Neural cell (in vitro differentiated cells): ENCODE measurements at regions not wholly inside any gene's neighbourhood (a gene's known extent, or its start where the extent isn't known, plus 50 kb on each side); places are given as distances from the start of the nearest gene placed in this dataset.

Experiments
- H2AFZ ChIP-seq: fragments of 200-600, 300-800 bp; sonication (generic), shearing (Covaris generic); 2 replicates; pipeline ENCODE4 v1.6.0; 2014; ENCODE audit warnings: low read depth, mild to moderate bottlenecking, antibody characterized with exemption, low read length, moderate library complexity
- H3F3A ChIP-seq: fragments of 200-600 bp; shearing (Covaris generic); 2 replicates; pipeline ENCODE4 v1.6.1; 2016; ENCODE audit warnings: mild to moderate bottlenecking, moderate library complexity, mixed read lengths, antibody characterized with exemption, low read length; ENCODE audit not compliant: insufficient read depth, poor library complexity, severe bottlenecking
- H3K27ac ChIP-seq: fragments of 200-600, 300-800 bp; sonication (generic), shearing (Covaris generic); 2 replicates; pipeline ENCODE4 v1.5.1; 2014; ENCODE audit warnings: mild to moderate bottlenecking, low read length, moderate library complexity
- H3K27me3 ChIP-seq: fragments of 300-800, 200-600 bp; sonication (generic), shearing (Covaris generic); 2 replicates; pipeline ENCODE4 v1.6.0; 2014; ENCODE audit warnings: mild to moderate bottlenecking, low read depth, low read length, moderate library complexity; ENCODE audit not compliant: insufficient read depth
- H3K36me3 ChIP-seq: fragments of 300-800, 200-600 bp; sonication (generic), shearing (Covaris generic); 2 replicates; pipeline ENCODE4 v1.5.1; 2014; ENCODE audit warnings: mild to moderate bottlenecking, antibody characterized with exemption, low read length, moderate library complexity; ENCODE audit not compliant: insufficient read depth
- H3K4me2 ChIP-seq: fragments of 300-800, 200-600 bp; sonication (generic), shearing (Covaris generic); 2 replicates; pipeline ENCODE4 v1.6.0; 2014; ENCODE audit warnings: mild to moderate bottlenecking, low read length
- H3K4me3 ChIP-seq: fragments of 300-800, 200-600 bp; sonication (generic), shearing (Covaris generic); 2 replicates; pipeline ENCODE4 v1.5.1; 2014; ENCODE audit warnings: mild to moderate bottlenecking, low read length, moderate library complexity
- H3K79me2 ChIP-seq: fragments of 200-600 bp; shearing (Covaris generic); replicated peaks from 2 replicates; pipeline ENCODE4 v1.6.0; 2014; ENCODE audit warnings: mild to moderate bottlenecking, low read length, moderate library complexity; ENCODE audit not compliant: insufficient read depth
- H3K9ac ChIP-seq: fragments of 300-800, 200-600 bp; sonication (generic), shearing (Covaris generic); 2 replicates; pipeline ENCODE4 v1.6.1; 2016; ENCODE audit warnings: mild to moderate bottlenecking, low read length, mixed read lengths
- H3K9me2 ChIP-seq: fragments of 200-600 bp; shearing (Covaris generic); 2 replicates; pipeline ENCODE4 v1.6.1; 2016; ENCODE audit warnings: mild to moderate bottlenecking, low read length, mixed read lengths; ENCODE audit not compliant: insufficient read depth
- H3K9me3 ChIP-seq: fragments of 200-600, 300-800 bp; sonication (generic), shearing (Covaris generic); 2 replicates; pipeline ENCODE4 v1.6.1; 2016; ENCODE audit warnings: mild to moderate bottlenecking, mixed run types, low read length, moderate library complexity, mixed read lengths
- H4K20me1 ChIP-seq: fragments of 200-600 bp; shearing (Covaris generic); 2 replicates; pipeline ENCODE4 v1.6.1; 2016; ENCODE audit warnings: mild to moderate bottlenecking, mixed run types; ENCODE audit not compliant: insufficient read depth
- EP300 ChIP-seq: fragments of 450-650 bp; conservative IDR thresholded peaks from 2 replicates; pipeline ENCODE4 v1.6.1; 2014; ENCODE audit warnings: antibody characterized with exemption, mild to moderate bottlenecking, moderate library complexity; ENCODE audit not compliant: poor library complexity, severe bottlenecking
- EZH2 ChIP-seq: fragments of 200-600, 300-800 bp; shearing (Covaris generic), sonication (generic); IDR thresholded peaks from 2 replicates; pipeline ENCODE4 v1.6.1; 2014; ENCODE audit warnings: antibody characterized with exemption, low read length, borderline replicate concordance, mild to moderate bottlenecking; ENCODE audit not compliant: insufficient read depth, poor library complexity, severe bottlenecking
- MXI1 ChIP-seq: fragments of 450-650 bp; conservative IDR thresholded peaks from 2 replicates; pipeline ENCODE4 v1.6.1; 2014; ENCODE audit warnings: antibody characterized with exemption, mild to moderate bottlenecking; ENCODE audit not compliant: poor library complexity, severe bottlenecking
- POLR2AphosphoS5 ChIP-seq: IDR thresholded peaks from 2 replicates; pipeline ENCODE4 v1.6.1; 2012
- RAD21 ChIP-seq: fragments of 450-650 bp; conservative IDR thresholded peaks from 2 replicates; pipeline ENCODE4 v1.6.1; 2014; ENCODE audit warnings: antibody characterized with exemption, mild to moderate bottlenecking, moderate library complexity
- SMC3 ChIP-seq: fragments of 450-650 bp; conservative IDR thresholded peaks from 2 replicates; pipeline ENCODE4 v1.6.1; 2014; ENCODE audit warnings: antibody characterized with exemption, mild to moderate bottlenecking, moderate library complexity; ENCODE audit not compliant: poor library complexity
- TAF1 ChIP-seq: IDR thresholded peaks from 2 replicates; pipeline ENCODE4 v1.6.1; 2012; ENCODE audit warnings: low read depth
- TF ChIP-seq, protein P1 (sequence below): fragments of 450-650 bp; IDR thresholded peaks from 2 replicates; pipeline ENCODE4 v1.5.1; 2014; ENCODE audit warnings: antibody characterized with exemption, mild to moderate bottlenecking, moderate library complexity; ENCODE audit not compliant: poor library complexity, severe bottlenecking
- TF ChIP-seq, protein P2 (sequence below): IDR thresholded peaks from 2 replicates; pipeline ENCODE4 v1.6.1; 2012; ENCODE audit warnings: borderline replicate concordance

DNA sequence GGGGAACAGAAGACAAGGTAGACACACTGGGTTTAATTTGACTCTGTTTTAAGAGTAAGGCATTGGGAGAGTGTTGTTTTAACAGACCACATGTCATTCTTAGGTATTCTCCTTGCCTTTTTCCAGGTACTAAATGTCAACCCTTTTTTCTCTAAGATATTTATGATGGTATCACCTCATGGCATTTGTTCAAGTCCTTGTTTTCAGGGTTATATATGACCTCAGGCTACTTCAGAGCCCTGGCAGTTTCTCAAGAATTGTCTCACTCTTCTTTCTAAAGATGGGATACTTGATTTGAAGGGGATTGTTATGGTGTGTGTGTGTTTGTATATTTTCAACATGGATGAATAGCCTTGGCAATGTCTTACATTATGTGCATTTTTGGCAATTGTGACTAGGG lies 131.1 kb upstream of the ACTBL2 start (continued):
- TF ChIP-seq SMC3 (no peak), TAF1 (no peak)

DNA sequence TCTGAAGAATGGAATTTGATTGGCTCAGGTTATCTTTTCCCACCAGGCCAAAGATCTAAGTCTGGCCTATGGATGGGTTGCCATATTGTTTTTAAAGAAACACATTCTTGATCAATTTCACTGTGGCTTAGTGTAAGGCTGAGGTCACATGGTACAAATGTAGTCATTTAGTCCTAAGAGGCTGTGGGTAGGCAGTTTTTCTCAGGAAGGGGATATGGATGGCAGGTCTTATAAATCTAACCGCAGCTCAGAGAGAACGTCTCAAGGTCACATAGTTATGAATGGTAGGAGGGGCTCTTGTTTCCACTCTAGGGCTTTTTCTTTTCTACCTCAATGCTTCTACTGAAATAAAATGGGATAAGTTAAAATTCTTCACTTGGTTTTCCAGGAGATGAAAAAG lies 128.6 kb upstream of the ACTBL2 start:
- Histone ChIP-seq H3K4me3 (no peak overlapping the region), H3K27ac (no peak overlapping the region), H3K27me3 (no peaks in the 10 kb centered on the region), H2AFZ (no peak overlapping the region), H3K9me3 (no peaks in the 10 kb centered on the region), H3F3A (no peaks in the 10 kb centered on the region), H3K4me2 (no peak overlapping the region), H3K79me2 (no peaks in the 10 kb centered on the region), H3K9ac (no peak overlapping the region), H3K9me2 (no peaks in the 10 kb centered on the region), H3K36me3 (no peaks in the 10 kb centered on the region), H4K20me1 (no peaks in the 10 kb centered on the region)
- TF ChIP-seq SMC3 (no peak), EP300 (no peak), EZH2 (no peak), TAF1 (no peak), POLR2AphosphoS5 (no peak), RAD21 (no peak), MXI1 (no peak)
- TF ChIP-seq, protein P1, sequence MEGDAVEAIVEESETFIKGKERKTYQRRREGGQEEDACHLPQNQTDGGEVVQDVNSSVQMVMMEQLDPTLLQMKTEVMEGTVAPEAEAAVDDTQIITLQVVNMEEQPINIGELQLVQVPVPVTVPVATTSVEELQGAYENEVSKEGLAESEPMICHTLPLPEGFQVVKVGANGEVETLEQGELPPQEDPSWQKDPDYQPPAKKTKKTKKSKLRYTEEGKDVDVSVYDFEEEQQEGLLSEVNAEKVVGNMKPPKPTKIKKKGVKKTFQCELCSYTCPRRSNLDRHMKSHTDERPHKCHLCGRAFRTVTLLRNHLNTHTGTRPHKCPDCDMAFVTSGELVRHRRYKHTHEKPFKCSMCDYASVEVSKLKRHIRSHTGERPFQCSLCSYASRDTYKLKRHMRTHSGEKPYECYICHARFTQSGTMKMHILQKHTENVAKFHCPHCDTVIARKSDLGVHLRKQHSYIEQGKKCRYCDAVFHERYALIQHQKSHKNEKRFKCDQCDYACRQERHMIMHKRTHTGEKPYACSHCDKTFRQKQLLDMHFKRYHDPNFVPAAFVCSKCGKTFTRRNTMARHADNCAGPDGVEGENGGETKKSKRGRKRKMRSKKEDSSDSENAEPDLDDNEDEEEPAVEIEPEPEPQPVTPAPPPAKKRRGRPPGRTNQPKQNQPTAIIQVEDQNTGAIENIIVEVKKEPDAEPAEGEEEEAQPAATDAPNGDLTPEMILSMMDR = no peak
- TF ChIP-seq, protein P2, sequence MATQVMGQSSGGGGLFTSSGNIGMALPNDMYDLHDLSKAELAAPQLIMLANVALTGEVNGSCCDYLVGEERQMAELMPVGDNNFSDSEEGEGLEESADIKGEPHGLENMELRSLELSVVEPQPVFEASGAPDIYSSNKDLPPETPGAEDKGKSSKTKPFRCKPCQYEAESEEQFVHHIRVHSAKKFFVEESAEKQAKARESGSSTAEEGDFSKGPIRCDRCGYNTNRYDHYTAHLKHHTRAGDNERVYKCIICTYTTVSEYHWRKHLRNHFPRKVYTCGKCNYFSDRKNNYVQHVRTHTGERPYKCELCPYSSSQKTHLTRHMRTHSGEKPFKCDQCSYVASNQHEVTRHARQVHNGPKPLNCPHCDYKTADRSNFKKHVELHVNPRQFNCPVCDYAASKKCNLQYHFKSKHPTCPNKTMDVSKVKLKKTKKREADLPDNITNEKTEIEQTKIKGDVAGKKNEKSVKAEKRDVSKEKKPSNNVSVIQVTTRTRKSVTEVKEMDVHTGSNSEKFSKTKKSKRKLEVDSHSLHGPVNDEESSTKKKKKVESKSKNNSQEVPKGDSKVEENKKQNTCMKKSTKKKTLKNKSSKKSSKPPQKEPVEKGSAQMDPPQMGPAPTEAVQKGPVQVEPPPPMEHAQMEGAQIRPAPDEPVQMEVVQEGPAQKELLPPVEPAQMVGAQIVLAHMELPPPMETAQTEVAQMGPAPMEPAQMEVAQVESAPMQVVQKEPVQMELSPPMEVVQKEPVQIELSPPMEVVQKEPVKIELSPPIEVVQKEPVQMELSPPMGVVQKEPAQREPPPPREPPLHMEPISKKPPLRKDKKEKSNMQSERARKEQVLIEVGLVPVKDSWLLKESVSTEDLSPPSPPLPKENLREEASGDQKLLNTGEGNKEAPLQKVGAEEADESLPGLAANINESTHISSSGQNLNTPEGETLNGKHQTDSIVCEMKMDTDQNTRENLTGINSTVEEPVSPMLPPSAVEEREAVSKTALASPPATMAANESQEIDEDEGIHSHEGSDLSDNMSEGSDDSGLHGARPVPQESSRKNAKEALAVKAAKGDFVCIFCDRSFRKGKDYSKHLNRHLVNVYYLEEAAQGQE = no peak

DNA sequence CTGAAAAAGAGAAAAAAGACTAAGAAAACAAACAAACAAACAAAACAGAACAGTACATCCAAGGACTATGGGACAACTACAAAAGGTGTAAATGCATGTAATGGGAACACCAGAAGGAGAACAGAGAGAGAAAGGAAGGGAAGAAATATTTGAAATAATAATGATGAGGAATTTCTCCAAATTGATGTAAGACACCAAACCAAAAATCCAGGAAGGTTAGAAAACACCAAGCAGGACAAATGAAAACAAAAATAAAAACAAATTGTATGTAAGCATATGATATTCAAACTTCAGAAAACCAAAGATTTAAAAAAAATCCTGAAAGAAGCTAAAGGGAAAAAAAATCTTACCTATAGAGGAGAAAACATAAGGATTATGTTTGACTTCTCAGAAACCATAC lies 125.9 kb upstream of the ACTBL2 start:
- Histone ChIP-seq H4K20me1 (no peaks in the 10 kb centered on the region), H3K9ac (no peak overlapping the region), H3K4me2 (no peak overlapping the region), H3K9me3 (no peaks in the 10 kb centered on the region), H3K79me2 (no peaks in the 10 kb centered on the region), H3K27me3 (no peaks in the 10 kb centered on the region), H3F3A (no peaks in the 10 kb centered on the region), H3K36me3 (no peaks in the 10 kb centered on the region), H3K4me3 (no peak overlapping the region), H3K27ac (no peak overlapping the region), H3K9me2 (no peaks in the 10 kb centered on the region), H2AFZ (no peak overlapping the region)
- TF ChIP-seq POLR2AphosphoS5 = no peak
- no peak for TF ChIP-seq EP300
- no peak for TF ChIP-seq RAD21
- TF ChIP-seq TAF1 = no peak
- no peak for TF ChIP-seq SMC3
